ENCODE measurements at regions not wholly inside any gene's neighbourhood (a gene's known extent, or its start where the extent isn't known, plus 50 kb on each side); places are given as distances from the start of the nearest gene placed in this dataset.

DNA sequence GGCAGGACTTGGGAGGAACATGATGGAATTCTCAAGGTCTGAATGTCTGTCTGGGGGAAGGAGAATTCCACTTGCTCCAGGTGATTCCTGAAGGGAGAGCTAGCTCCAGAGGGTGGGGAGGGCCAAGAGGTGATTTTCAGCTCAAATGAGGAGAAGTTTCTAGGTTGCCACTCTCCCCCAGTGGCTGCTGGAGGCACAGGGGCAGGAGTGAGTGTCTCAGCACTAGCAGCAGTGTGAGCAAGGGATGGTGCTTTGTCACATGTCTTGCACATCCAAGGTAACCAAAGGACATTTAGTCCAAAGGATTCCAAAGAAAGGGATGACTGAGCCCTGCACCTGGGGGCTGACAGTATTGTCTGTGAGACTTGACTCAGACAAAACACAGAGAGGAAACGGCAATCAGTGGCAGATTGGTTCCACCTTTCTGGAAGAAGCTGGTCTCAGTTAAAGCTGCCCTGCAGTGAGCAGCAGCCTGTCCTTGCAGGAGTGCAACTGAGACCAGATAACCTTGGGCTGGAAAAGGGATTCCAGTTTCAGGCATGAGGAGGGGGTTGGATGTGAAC is 51.2 kb upstream of the PCBD1 start:
- in situ Hi-C loops (cut with HindIII; ENCODE audit: low pct_ligation_motif_present, low pct_unique_long_range_greater_than_20kb, low sequenced_read_pairs) = no loop called here
- DNase-seq = no peak

DNA sequence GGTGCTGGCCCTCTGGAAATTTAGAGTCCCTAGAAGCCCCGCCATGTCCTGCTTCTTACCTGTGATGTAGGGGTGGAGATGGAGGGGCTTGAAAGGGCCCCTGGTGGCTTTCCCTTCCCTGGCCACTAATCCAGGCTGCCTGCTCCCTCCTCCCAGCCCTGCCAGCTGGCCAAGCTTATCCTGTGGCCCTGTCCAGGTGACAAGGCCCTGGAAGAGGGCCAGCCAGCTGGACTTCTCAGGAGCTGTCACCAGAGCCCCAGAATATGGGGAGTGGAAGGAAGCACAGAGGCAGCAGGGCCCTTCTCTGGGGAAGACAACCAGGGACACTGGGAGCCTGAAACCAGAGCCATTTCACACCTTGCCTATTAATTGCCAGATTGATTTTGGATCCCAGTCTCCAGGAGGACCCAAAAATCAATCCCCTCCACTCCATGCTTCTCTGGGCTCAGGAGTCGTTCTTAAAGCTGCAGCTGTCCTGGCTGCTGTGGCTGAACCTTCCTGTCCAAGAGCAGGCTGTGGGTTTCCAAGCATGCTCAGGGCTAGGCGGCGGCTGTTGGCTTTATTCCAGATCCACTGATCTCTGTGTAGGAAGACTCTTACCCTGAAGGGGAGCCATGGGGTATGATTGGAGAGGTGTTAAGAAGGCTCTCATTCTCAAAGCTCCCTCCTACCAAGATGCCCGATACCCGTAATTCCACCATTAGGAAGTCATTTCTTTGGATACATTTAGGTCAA is 52.6 kb upstream of the PCBD1 start:
- in situ Hi-C loops (cut with HindIII; ENCODE audit: low pct_ligation_motif_present, low pct_unique_long_range_greater_than_20kb, low sequenced_read_pairs) = no loop called here

DNA sequence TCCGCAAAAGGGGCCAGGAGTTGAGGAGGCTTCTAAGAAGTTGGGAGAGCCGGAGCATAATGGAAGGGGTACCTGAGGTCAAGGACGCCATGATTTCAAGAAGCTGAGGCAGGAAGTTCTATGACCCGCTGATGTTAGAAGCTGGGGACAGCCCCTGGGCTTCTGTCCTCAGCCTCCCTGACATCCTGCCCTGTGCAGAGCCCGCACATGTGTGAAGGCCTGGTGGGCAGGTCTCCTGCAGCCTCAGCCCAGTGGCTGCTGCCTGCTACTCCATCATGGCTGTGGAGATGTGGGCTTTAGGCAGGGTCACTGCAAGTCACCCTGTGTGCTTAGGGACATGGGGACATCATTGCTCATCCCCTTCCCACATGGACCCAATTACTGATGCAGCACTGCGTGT is 53.8 kb upstream of the PCBD1 start:
- DNase-seq = no peak
- in situ Hi-C loops (cut with HindIII; ENCODE audit: low pct_ligation_motif_present, low pct_unique_long_range_greater_than_20kb, low sequenced_read_pairs) = no loop called here

More for the DNA sequence above, 52.6 kb upstream of the PCBD1 start:
- DNase-seq = no peak

DNA sequence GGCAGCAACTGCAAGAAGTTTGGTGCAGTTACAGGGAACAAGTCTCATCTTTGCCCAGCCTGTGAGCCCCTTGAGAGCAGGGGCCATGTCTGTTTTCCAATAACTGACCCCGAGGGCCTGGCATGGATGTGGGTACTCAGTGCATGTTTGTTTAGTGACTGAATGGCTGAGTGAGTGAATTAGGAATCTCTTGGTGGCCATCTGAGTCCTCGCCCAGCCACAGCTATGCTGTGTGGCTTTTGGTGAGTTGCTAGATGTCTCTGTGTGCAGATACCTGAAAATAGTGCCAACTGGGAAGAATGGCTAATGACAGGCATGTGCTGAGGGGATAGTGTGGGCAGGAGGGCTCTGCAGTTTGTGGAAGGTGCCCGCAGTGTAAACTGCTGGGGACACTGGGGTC is 54.4 kb upstream of the PCBD1 start:
- in situ Hi-C loops (cut with HindIII; ENCODE audit: low pct_ligation_motif_present, low pct_unique_long_range_greater_than_20kb, low sequenced_read_pairs) = no loop called here
- DNase-seq = no peak

DNA sequence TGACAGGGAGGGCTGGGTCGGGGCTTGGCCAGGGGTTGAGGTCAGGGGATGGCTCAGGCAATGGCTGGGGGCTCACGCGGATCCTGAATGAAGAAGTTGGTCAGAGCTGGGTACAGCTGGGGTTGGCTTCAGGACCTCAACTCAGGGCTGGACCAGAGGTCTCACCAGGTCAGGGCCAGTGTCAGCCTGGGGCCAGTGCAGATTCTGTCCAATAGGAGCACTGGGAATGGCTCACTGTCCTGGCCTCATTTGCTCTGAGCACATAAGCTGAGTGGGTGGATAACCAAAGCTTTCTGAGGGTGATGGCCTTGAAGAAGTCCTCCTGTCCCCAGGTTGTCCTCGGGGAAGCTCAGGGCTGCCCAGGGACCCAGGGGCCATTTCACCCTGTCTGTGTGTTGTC is 54.9 kb upstream of the PCBD1 start:
- DNase-seq = no peak
- in situ Hi-C loops (cut with HindIII; ENCODE audit: low pct_ligation_motif_present, low pct_unique_long_range_greater_than_20kb, low sequenced_read_pairs) = no loop called here

DNA sequence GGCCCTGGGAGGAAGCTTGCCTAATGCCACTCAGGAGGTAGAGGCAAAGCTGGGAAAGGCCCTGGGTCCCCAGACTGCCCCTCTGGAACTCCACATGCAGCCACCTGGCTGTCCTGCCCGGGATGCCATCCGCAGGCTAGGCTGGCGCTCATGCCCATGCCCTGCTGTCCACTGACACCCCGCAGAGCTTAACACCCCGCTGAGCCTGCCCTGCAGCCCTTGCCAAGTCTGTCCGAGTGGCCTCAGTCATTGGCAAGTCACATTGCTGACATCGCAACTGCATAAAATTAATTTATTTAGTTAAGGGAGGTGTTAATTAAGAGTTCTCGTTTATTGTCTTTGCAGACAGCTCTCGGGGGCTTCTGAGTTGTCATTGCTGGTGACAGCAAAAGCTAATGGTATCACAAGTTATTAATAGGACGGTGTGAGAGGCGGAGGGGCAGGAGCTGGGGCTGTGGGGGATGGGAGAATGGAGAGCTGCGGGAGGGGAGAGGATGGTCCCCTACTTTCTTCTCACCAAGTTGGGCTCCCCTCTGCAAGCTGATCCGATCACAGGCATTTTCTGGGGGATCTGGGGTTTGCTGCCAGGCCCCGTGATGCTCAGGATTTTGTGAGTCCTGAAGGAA is 55.6 kb upstream of the PCBD1 start:
- in situ Hi-C loops (cut with HindIII; ENCODE audit: low pct_ligation_motif_present, low pct_unique_long_range_greater_than_20kb, low sequenced_read_pairs) = no loop called here

DNA sequence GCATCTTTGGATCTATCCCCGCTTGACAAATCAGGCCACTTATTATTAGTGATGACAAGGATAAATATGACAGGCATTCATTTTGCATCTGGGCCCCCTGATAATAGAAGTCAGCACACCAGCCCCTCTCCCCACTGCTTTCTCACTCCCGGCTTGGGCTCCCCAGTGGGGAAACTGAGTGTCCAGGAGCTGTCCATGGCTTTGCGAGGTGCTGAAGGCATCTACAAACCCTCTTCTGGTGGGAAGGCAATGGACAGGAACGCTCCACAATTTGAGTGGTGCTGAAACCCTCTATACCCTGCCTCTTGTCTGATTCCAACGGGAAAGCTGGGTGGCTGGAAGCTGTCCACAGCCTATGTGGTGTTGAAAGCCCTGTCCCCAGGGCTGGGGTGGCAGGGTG is 61.7 kb upstream of the PCBD1 start:
- in situ Hi-C loops (cut with HindIII; ENCODE audit: low pct_ligation_motif_present, low pct_unique_long_range_greater_than_20kb, low sequenced_read_pairs) = no loop called here

More for the DNA sequence above, 55.6 kb upstream of the PCBD1 start:
- no peak for DNase-seq

DNA sequence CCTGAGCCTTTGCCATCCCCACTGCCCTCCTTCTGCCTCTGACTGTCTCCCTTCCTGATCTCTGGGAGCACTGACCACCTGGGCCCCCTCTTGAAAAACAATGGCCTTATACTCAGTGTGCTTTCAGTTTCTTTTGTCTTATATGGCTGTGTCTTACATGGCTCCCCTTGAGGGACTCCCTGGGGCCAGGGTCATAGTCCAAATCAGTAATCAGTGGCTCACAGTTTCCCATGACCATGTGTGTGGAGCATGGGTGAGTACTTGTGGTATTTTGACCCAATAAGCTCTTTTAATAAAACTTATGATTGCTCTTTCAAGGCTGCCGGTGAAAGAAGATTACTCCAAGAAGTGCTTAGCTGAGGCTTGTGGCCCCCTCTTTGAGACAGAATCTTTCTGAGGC is 62.4 kb upstream of the PCBD1 start:
- in situ Hi-C loops (cut with HindIII; ENCODE audit: low pct_ligation_motif_present, low pct_unique_long_range_greater_than_20kb, low sequenced_read_pairs) = no loop called here
- no peak for DNase-seq

More for the DNA sequence above, 61.7 kb upstream of the PCBD1 start:
- DNase-seq = no peak

DNA sequence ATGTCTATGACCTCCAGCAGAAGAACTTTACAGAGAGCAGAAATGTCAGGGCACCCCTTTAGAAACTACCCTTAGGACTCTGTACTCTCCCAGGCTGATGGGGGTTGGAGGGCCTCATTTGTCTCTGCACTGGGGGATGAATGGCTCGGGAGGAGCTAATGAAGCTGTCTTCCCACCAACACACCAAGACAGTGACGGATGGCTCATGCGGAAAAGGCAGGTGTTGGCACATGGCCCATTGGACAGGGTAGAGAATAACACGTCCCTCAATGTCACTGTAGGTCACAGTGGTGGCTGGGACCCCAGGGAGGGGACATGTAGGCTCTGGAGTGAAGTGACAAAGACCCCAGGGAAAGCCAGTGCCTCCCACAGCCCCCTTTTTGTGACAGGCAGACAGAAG is 64.0 kb upstream of the PCBD1 start:
- no peak for DNase-seq
- in situ Hi-C loops (cut with HindIII; ENCODE audit: low pct_ligation_motif_present, low pct_unique_long_range_greater_than_20kb, low sequenced_read_pairs) = no loop called here

DNA sequence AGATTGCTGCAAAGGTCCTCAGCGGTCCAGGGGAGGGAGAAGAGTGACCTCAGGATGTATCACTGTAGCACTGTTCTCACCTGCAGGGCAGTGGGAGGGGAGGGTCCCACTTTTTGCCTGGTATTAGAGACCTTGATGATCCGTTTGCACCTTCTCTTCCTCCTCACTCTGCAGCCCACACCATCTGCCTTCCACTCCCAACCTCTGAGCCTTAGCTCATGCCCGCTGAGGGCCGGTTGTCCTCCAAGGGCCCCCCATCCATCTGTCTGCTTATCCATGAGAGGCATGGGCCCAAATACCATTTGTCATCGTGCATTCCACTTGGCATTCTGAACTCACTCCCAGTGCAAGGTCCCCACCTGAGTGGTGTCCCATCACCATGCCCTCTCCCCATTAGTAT is 64.6 kb upstream of the PCBD1 start:
- DNase-seq = no peak
- in situ Hi-C loops (cut with HindIII; ENCODE audit: low pct_ligation_motif_present, low pct_unique_long_range_greater_than_20kb, low sequenced_read_pairs) = no loop called here

DNA sequence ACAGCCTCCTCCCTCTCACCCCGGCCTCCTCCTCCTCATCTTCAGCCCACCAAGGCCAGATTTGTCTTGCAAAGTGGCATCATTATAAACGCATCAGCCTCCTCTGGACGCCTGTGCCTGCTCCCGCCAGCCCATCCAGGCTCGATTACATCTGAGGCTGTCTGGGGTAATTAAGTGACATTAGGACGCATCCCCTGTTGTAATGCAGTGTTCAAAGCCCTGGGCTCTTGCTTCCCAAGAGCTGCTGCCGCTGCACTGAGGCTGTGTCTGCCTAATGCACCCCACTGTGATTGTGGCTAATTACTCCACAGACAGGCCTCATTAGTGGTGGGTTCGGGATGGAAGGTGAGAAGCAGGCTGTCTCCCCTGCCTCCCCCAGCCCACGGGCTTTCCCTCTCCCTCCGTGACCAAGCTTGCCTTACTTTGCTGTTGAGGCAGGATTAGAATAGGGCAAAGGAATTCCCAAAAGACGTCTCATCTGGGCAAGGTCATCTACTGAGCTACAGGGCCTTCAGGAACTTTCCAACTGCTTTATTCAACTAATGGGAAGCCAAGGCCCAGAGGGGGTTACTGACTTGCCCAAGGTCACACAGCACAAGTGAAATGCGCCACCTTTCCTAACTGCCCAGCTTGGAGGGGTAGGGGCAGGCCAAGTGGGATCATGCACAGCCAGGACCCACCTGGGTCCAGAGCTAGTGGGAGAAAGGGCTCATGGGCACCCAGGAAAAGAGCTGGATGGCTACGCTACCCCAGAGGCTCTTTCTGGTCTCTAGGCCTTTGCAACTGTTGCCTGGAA is 66.2 kb upstream of the PCBD1 start:
- DNase-seq = no peak
- in situ Hi-C loops (cut with HindIII; ENCODE audit: low pct_ligation_motif_present, low pct_unique_long_range_greater_than_20kb, low sequenced_read_pairs) = no loop called here

DNA sequence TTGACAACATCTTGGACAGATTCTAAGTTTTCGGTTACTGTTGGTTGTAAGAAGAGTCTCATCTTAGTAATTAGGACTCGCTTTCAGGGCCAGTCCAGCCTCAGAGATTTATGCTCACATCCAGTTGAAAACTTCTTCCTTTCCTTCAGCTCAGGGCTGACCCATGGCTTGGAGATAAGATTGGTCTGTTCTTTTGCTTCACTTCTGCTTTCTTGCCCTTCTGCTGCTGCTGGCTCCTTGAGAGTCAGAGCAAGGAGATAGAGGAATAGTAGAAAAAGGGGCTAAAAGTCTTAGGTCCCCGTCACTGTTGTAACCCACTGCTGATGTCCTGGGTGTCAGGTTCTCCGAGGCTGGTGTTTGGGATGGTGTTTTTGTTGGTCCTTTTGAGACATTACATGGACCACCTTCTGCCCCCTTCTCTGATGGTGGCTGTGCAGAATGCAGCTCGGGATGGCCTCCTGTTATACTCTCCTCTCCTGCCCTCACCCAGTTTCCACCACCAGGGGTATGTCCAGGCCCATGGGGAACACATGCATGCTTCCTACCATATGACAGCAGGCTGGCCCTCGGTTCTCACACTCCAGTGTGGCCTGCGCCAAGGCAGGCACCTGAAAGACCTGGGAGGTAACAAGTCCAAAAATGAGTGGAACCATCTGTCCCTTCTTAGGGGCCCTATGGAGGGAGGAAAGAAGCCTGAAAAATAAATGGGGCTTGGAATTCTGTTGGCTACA is 67.8 kb upstream of the PCBD1 start:
- in situ Hi-C loops (cut with HindIII; ENCODE audit: low pct_ligation_motif_present, low pct_unique_long_range_greater_than_20kb, low sequenced_read_pairs) = no loop called here
- no peak for DNase-seq

DNA sequence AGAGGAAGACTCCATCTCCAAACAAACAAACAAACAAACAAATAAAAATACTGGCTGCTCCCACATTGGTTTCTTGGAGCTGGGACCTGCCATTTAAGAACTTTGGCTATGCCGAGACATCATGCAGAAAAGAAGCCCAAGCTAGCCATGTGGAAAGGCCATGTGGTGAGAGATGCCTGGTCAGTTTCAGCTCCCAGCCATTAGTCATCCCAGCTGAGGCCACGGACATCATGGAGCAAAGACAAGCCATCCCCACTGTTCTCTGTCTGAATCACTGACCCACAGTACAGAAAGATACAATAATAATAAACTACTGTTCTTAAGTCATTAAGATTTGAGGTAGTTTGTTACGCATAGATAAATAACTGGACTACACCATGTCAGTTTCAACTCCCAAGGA is 70.0 kb upstream of the PCBD1 start:
- in situ Hi-C loops (cut with HindIII; ENCODE audit: low pct_ligation_motif_present, low pct_unique_long_range_greater_than_20kb, low sequenced_read_pairs) = no loop called here

DNA sequence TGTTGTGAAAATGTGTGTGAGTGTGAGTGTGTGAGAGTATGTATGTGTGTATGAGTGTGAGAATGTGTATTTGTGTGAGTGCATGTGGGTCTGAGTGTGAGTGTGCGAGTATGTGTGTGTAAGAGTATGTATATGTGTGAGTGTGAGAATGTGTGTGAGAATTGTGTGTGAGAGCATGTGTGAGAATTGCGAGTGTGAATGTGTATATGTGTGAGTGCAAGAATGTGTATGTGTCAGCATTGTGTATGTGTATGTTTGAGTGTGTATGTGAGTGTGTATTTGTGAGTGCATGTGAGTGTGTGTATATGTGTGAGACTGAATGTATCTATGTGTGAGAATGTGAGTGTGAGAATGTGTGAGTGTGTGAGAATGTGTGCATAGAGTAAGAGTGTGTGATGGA is 72.0 kb upstream of the PCBD1 start:
- in situ Hi-C loops (cut with HindIII; ENCODE audit: low pct_ligation_motif_present, low pct_unique_long_range_greater_than_20kb, low sequenced_read_pairs) = no loop called here
- DNase-seq = no peak

More for the DNA sequence above, 70.0 kb upstream of the PCBD1 start:
- peak; percentile 56 for DNase-seq

DNA sequence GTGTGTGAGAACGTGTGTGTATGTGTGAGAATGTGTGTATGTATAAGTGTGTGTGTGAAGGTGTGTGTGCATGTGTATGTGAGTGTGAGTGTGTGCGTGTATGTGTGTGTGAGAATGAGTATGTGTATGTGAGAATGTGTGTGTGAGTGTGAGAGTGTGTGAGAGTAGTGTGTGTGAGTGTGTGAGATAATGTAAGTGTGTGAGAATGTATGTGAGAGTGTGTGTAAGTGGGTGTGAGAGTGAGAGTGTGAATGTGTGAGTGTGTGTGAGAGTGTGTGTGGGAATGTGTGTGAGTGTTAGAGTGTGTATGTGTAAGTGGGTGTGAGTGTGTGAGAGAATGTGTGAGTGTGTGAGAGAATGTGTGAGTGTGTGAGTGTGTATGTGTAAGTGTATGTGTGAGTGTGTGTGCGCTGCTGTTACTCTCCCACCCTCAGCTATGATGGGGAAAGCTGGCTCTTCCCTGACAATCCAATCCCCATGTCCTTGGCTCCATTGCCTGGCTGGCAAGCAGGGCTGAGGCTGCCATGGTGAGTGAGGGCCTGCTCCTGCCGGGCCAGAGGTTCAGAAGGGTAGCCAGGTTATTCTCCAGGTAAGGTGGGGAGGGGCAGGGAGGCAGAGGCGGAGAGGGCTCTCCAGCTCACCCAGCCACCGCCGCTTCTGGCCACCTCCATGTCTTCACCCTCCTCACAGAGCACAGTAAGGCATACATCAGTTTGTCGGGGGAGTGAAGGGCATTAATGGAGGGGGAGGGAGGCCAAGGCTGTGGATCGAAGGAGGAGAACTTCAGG is 72.6 kb upstream of the PCBD1 start:
- in situ Hi-C loops (cut with HindIII; ENCODE audit: low pct_ligation_motif_present, low pct_unique_long_range_greater_than_20kb, low sequenced_read_pairs) = no loop called here
- DNase-seq = no peak

DNA sequence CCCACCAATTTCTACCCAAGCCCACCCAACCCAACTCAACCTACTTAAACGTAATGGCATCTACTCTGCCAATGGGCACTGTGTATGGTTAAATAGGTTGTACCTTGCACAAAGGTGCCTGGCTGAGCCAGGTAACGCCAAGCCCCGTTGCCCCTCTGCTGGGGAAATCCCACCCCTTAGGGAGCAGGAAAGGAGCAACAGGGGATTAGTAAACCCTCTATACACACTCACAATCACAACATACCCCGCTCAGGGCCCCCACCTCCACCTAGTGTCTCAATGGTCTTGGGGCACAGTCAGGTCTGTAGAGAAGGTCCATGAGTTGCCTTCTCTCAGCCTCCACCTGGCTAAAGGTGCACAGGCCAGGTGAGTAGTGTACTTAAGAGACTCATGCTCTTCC is 74.3 kb upstream of the PCBD1 start:
- in situ Hi-C loops (cut with HindIII; ENCODE audit: low pct_ligation_motif_present, low pct_unique_long_range_greater_than_20kb, low sequenced_read_pairs) = no loop called here
- no peak for DNase-seq

DNA sequence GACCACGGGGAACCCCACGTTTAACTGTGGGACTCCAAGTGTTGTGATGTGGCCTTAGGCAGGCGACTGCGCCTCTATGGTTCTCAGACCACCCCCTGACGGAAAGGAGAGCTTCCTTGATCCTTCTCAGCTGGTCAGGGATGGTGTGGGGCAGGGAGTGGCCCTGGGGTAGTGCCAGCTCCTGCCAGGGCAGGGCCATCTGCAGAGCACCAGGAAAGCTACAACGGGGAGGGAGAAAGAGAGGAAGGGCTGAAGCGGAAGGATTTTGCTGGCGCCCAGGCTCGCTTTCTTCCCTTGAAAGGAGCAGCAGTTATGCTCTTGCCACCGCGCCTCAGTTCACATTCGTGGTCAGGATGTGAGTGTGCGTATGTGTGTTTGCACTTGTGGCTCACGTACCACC is 74.9 kb upstream of the PCBD1 start:
- in situ Hi-C loops (cut with HindIII; ENCODE audit: low pct_ligation_motif_present, low pct_unique_long_range_greater_than_20kb, low sequenced_read_pairs) = no loop called here
- DNase-seq = no peak

DNA sequence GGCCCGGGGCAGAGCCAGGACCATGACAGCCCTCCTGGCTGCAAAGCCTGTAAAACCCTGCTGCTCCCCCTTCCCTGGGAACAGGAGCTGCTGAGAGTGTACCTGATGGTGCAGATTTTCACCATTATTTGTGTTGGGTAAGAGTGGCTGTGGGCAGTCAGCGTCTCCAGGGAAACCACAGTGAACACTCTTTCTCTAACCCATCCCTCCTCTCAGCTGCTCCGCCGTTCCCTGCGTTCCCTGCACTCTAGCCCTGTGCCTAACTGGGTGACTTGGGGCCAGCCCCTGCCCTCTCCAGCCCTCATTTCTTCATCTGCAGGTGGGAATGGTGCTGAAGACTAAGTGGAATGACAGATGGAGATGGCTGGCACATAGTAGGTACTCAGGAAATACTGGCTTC is 75.9 kb upstream of the PCBD1 start:
- no peak for DNase-seq
- in situ Hi-C loops (cut with HindIII; ENCODE audit: low pct_ligation_motif_present, low pct_unique_long_range_greater_than_20kb, low sequenced_read_pairs) = no loop called here
